GM12891 (cell line): ENCODE measurements at regions not wholly inside any gene's neighbourhood (a gene's known extent, or its start where the extent isn't known, plus 50 kb on each side); places are given as distances from the start of the nearest gene placed in this dataset.

Experiments
- POLR2A ChIP-seq: IDR thresholded peaks from 2 replicates; pipeline ENCODE4 v1.6.1; 2011; ENCODE audit warnings: low read depth, low read length, control low read depth
- POU2F2 ChIP-seq: IDR thresholded peaks from 2 replicates; pipeline ENCODE4 v1.6.1; 2011; ENCODE audit warnings: low read depth, mild to moderate bottlenecking, control low read depth, low read length, moderate library complexity

- TF ChIP-seq POU2F2: no peak
- no peak for TF ChIP-seq POLR2A
Measured at GRCh38 chr14:29360656-29361055, 567.0 kb downstream of the PRKD1 start.
